GM23338 (cell line): ENCODE measurements at regions not wholly inside any gene's neighbourhood (a gene's known extent, or its start where the extent isn't known, plus 50 kb on each side); places are given as distances from the start of the nearest gene placed in this dataset.

ENCODE experiments used
- ATAC-seq: fragments of 200-7000 bp; cut with Tn5 transposase; 3 replicates; pipeline ENCODE4 v1.9.1; 2020
- DNase-seq: peaks from one replicate; pipeline ENCODE4 v3.0.0-alpha.2; 2015; ENCODE audit warnings: low spot score
- H2AFZ ChIP-seq: fragments of 200-600 bp; sonication (generic); 2 replicates; pipeline ENCODE4 v1.8.0; 2016; ENCODE audit warnings: antibody characterized with exemption, mild to moderate bottlenecking, moderate library complexity
- H3F3A ChIP-seq: fragments of 200-600 bp; sonication (generic); replicated peaks from 2 replicates; pipeline ENCODE4 v1.8.0; 2017; ENCODE audit warnings: antibody characterized with exemption, mixed run types, low read depth
- H3K27ac ChIP-seq: fragments of 200-600 bp; sonication (generic); 2 replicates; pipeline ENCODE4 v1.6.1; 2016; ENCODE audit warnings: low read depth
- H3K27me3 ChIP-seq: fragments of 200-600 bp; sonication (generic); 2 replicates; pipeline ENCODE4 v1.8.0; 2016; ENCODE audit warnings: mild to moderate bottlenecking, mixed run types, moderate library complexity; ENCODE audit not compliant: insufficient read depth
- H3K36me3 ChIP-seq: fragments of 200-600 bp; sonication (generic); 2 replicates; pipeline ENCODE4 v1.8.0; 2016; ENCODE audit warnings: mild to moderate bottlenecking; ENCODE audit not compliant: insufficient read depth
- H3K4me1 ChIP-seq: fragments of 200-600 bp; sonication (generic); 2 replicates; pipeline ENCODE4 v1.8.0; 2016; ENCODE audit warnings: mild to moderate bottlenecking, moderate library complexity; ENCODE audit not compliant: insufficient read depth
- H3K4me2 ChIP-seq: fragments of 200-600 bp; sonication (generic); 2 replicates; pipeline ENCODE4 v1.7.1; 2017; ENCODE audit warnings: mixed run types
- H3K4me3 ChIP-seq: fragments of 200-600 bp; sonication (generic); 2 replicates; pipeline ENCODE4 v1.6.1; 2016; ENCODE audit warnings: mixed run types
- H3K79me2 ChIP-seq: fragments of 200-600 bp; sonication (generic); replicated peaks from 2 replicates; pipeline ENCODE4 v1.8.0; 2017; ENCODE audit warnings: mild to moderate bottlenecking; ENCODE audit not compliant: insufficient read depth
- H3K9me2 ChIP-seq: fragments of 200-600 bp; sonication (generic); 2 replicates; pipeline ENCODE4 v1.8.0; 2017; ENCODE audit not compliant: insufficient read depth
- H4K20me1 ChIP-seq: fragments of 200-600 bp; sonication (generic); replicated peaks from 2 replicates; pipeline ENCODE4 v1.8.0; 2017; ENCODE audit warnings: mild to moderate bottlenecking; ENCODE audit not compliant: insufficient read depth
- H3K27ac Mint-ChIP-seq: 2 replicates; pipeline ENCODE4 v1.8.0; 2020; ENCODE audit warnings: inconsistent platforms, mild to moderate bottlenecking, moderate library complexity, mixed read lengths
- H3K27me3 Mint-ChIP-seq: 3 replicates; pipeline ENCODE4 v1.8.0; 2022; ENCODE audit warnings: low read depth, mild to moderate bottlenecking, moderate library complexity, mixed read lengths, inconsistent platforms; ENCODE audit not compliant: insufficient read depth, poor library complexity
- H3K36me3 Mint-ChIP-seq: 3 replicates; pipeline ENCODE4 v1.8.0; 2021; ENCODE audit warnings: low read depth, mild to moderate bottlenecking, inconsistent platforms, moderate library complexity, mixed read lengths
- H3K4me1 Mint-ChIP-seq: 3 replicates; pipeline ENCODE4 v1.8.0; 2020; ENCODE audit warnings: mild to moderate bottlenecking, inconsistent platforms, mixed read lengths
- H3K4me3 Mint-ChIP-seq: 3 replicates; pipeline ENCODE4 v1.8.0; 2021; ENCODE audit warnings: moderate library complexity, mild to moderate bottlenecking, inconsistent platforms, mixed read lengths
- H3K9me3 Mint-ChIP-seq: 3 replicates; pipeline ENCODE4 v1.8.0; 2020; ENCODE audit warnings: moderate library complexity, mild to moderate bottlenecking, inconsistent platforms, mixed read lengths
- CREB1 ChIP-seq: fragments of 250-450 bp; sonication (Bioruptor Pico); IDR thresholded peaks from 2 replicates; pipeline ENCODE4 v1.5.0; 2020; ENCODE audit warnings: low read depth, mild to moderate bottlenecking, moderate library complexity
- CTCF ChIP-seq, 2 experiments: fragments of 200-600 bp in 1 of 2; sonication (generic) in 1 of 2; conservative IDR thresholded peaks; 2 replicates each; pipeline versions ENCODE4 v1.5.1 to v1.6.1; 2016 to 2017; ENCODE audit warnings: antibody characterized with exemption in 2 of 2, low read depth in 2 of 2, mild to moderate bottlenecking in 2 of 2, moderate library complexity in 1 of 2
- ETS1 ChIP-seq: IDR thresholded peaks from 2 replicates; pipeline ENCODE4 v1.6.1; 2016; ENCODE audit warnings: antibody characterized with exemption
- EZH2 ChIP-seq: fragments of 200-600 bp; sonication (generic); IDR thresholded peaks from one replicate; pipeline ENCODE4 v1.8.0; 2017; ENCODE audit warnings: antibody characterized with exemption, mild to moderate bottlenecking, low read depth; ENCODE audit not compliant: unreplicated experiment
- EZH2phosphoT487 ChIP-seq: fragments of 200-600 bp; sonication (generic); IDR thresholded peaks from one replicate; pipeline ENCODE4 v1.8.1; 2018; ENCODE audit warnings: antibody characterized with exemption; ENCODE audit not compliant: unreplicated experiment
- JUNB ChIP-seq: IDR thresholded peaks from one replicate; pipeline ENCODE4 v1.6.1; 2016; ENCODE audit warnings: antibody characterized with exemption; ENCODE audit not compliant: unreplicated experiment
- NANOG ChIP-seq: IDR thresholded peaks from 2 replicates; pipeline ENCODE4 v1.6.1; 2016; ENCODE audit warnings: antibody characterized with exemption, borderline replicate concordance
- POLR2AphosphoS5 ChIP-seq: IDR thresholded peaks from 2 replicates; pipeline ENCODE4 v1.6.1; 2016; ENCODE audit warnings: antibody characterized with exemption, low read depth
- REST ChIP-seq: IDR thresholded peaks from one replicate; pipeline ENCODE4 v1.6.1; 2018; ENCODE audit warnings: antibody characterized with exemption; ENCODE audit not compliant: unreplicated experiment
- STAT1 ChIP-seq: IDR thresholded peaks from one replicate; pipeline ENCODE4 v1.6.1; 2016; ENCODE audit warnings: antibody characterized with exemption; ENCODE audit not compliant: unreplicated experiment
- ZNF114 ChIP-seq: fragments of 250-450 bp; sonication (Bioruptor Pico); IDR thresholded peaks from 2 replicates; pipeline ENCODE4 v1.5.0; 2020; ENCODE audit warnings: mild to moderate bottlenecking, moderate library complexity
- ZNF331 ChIP-seq: fragments of 250-450 bp; sonication (Bioruptor Pico); IDR thresholded peaks from 2 replicates; pipeline ENCODE4 v1.5.0; 2020; ENCODE audit warnings: low read depth, mild to moderate bottlenecking, moderate library complexity
- ZNF462 ChIP-seq: fragments of 250-450 bp; sonication (Bioruptor Pico); IDR thresholded peaks from 2 replicates; pipeline ENCODE4 v1.5.0; 2020; ENCODE audit warnings: mild to moderate bottlenecking, moderate library complexity

- no peaks in the 10 kb centered on the region for H3K9me2 ChIP-seq
- no peaks in the 10 kb centered on the region for H3K79me2 ChIP-seq
- H3K9me3 Mint-ChIP-seq = no peaks in the 10 kb centered on the region
- H3K4me3 Mint-ChIP-seq = no peak overlapping the region
- ATAC-seq = no peak
- no peaks in the 10 kb centered on the region for H3K4me1 ChIP-seq
- H3K4me3 ChIP-seq = no peak overlapping the region
- H3K4me1 Mint-ChIP-seq = peaks cover 11% of the 10 kb centered on the region
- H3K27ac ChIP-seq = no peak overlapping the region
- no peaks in the 10 kb centered on the region for H3K36me3 ChIP-seq
- no peak for DNase-seq
- H2AFZ ChIP-seq = no peak overlapping the region
- no peaks in the 10 kb centered on the region for H3K27me3 ChIP-seq
- no peaks in the 10 kb centered on the region for H3K36me3 Mint-ChIP-seq
- no peaks in the 10 kb centered on the region for H4K20me1 ChIP-seq
- H3F3A ChIP-seq = no peaks in the 10 kb centered on the region
- no peak overlapping the region for H3K27ac Mint-ChIP-seq
- H3K4me2 ChIP-seq = no peak overlapping the region
- H3K27me3 Mint-ChIP-seq = peaks cover 2% of the 10 kb centered on the region
- TF ChIP-seq EZH2 = no peak
- TF ChIP-seq REST = no peak
- no peak for TF ChIP-seq NANOG
- TF ChIP-seq ZNF114 (CRISPR knock-in tag) = no peak
- no peak for TF ChIP-seq STAT1
- no peak for TF ChIP-seq ZNF331
- no peak for TF ChIP-seq ZNF462
- no peak for TF ChIP-seq CTCF (conservative IDR thresholded peaks at IDR 0.05; ENCODE audit: low read depth in 2 of 2)
- TF ChIP-seq JUNB = no peak
- no peak for TF ChIP-seq ETS1
- no peak for TF ChIP-seq EZH2phosphoT487
- no peak for TF ChIP-seq CREB1 (CRISPR knock-in tag)
- no peak for TF ChIP-seq POLR2AphosphoS5
These were observed 168.9 kb downstream of the MIAT start for GRCh38 chr22:26825960-26826935.
